Embryonic facial prominence (tissue), 1 donor: ENCODE measurements at regions not wholly inside any gene's neighbourhood (a gene's known extent, or its start where the extent isn't known, plus 50 kb on each side); places are given as distances from the start of the nearest gene placed in this dataset.
"Not testable (repeated sequence)": the region's sequence is repeated elsewhere in the genome, so short reads cannot be mapped to it uniquely, and the experiment has no call there.

Experiments used
- DNase-seq: peaks from one replicate; pipeline ENCODE4 v3.0.0-alpha.2; 2016; ENCODE audit errors: extremely low spot score

GRCh38 chr7:106448992-106449859 is 164.4 kb upstream of the NAMPT start:
- no peak for DNase-seq

DNA sequence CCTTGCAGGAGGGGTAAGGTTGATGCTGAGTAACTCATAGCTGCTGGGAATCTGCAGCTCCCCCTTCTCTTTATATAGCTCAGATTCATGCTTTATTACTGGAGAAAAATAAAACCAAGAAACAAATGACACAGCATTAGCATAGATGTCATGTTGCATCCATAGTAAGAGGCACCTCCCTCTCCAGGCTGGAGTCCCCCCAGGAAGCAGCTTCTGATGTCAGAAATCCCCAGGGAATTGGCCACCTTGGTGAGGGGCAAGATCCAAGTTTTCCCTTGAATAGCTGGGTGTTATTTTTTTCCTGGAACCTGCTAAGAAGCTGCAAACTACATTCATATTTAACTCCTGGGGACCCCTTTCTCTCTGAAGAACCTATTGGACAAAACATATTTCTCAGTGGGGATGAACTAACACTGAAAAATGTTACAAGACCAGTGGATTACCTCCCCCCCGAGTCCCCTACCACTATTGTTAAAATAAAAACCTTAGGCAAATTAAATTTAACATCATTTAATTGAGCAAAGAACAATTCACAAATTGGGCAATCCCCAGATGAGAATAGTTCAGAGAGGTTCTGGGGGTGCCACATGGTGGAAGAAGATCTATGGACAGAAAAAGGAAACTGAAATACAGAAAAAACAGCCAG is 163.7 kb upstream of the NAMPT start:
- DNase-seq = no peak

GRCh38 chr7:106447318-106447847 is 162.6 kb upstream of the NAMPT start:
- DNase-seq = no peak

GRCh38 chr7:106445366-106445765 is 160.6 kb upstream of the NAMPT start:
- not testable (repeated sequence) for DNase-seq

GRCh38 chr7:106444068-106444655 is 159.4 kb upstream of the NAMPT start:
- no peak for DNase-seq

GRCh38 chr7:106443156-106443555 is 158.4 kb upstream of the NAMPT start:
- no peak for DNase-seq

GRCh38 chr7:106442476-106442875 is 157.7 kb upstream of the NAMPT start:
- no peak for DNase-seq

DNA sequence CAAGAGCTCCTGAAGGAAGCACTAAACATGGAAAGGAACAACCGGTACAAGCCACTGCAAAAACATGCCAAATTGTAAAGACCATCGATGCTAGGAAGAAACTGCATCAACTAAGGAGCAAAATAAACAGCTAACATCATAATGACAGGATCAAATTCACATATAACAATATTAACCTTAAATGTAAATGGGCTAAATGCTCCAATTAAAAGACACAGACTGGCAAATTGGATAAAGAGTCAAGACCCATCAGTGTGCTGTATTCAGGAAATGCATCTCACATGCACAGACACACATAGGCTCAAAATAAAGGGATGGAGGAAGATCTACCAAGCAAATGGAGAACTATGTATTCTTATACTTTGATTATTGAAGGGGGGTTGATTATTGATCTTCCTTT is 156.6 kb upstream of the NAMPT start:
- DNase-seq = not testable (repeated sequence)

GRCh38 chr7:106436933-106437332 is 152.2 kb upstream of the NAMPT start:
- not testable (repeated sequence) for DNase-seq

GRCh38 chr7:106433377-106433776 is 148.6 kb upstream of the NAMPT start:
- no peak for DNase-seq

GRCh38 chr7:106430535-106431455 is 146.0 kb upstream of the NAMPT start:
- DNase-seq = no peak

DNA sequence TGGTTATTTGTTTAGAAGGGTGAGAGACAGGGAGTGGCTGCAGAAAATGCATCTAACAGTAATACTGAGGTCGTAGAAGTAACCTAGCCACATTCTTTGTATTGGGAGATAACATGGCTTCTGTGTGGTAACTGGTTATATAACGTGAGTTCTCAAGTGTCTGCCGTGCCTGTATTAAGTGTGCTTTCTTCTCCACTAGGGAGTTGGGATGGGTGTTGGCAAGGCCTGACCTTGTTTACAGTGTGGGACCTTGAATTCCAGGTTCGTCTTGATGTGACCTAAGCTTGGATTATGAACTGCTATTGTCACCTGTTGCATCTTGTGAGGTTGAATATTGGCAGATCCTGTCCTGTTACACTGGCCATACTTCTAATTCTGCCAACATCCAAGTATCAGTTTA is 145.3 kb upstream of the NAMPT start:
- no peak for DNase-seq

DNA sequence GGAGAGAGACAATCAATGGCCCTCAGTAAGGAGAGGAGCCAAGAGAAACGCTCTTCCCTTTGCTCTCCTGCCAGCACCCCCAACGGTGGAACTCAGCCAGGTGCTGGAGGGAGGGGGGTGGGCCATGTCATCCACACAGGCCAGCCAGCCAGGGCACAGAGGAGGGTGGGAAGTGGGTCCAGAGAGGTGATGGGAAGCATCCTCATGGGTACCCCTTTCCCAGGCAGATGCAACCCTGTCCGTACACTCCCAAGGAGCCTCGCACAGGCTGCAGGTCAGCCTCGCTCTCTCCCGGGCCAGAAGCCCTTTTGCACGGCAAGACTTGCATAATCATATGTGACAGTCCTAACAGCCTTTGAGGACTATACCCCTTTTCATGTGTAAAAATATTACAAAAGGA is 142.0 kb upstream of the NAMPT start:
- DNase-seq = no peak

GRCh38 chr7:106425017-106425719 is 140.4 kb upstream of the NAMPT start:
- no peak for DNase-seq

GRCh38 chr7:106424476-106425016 is 139.8 kb upstream of the NAMPT start:
- no peak for DNase-seq

DNA sequence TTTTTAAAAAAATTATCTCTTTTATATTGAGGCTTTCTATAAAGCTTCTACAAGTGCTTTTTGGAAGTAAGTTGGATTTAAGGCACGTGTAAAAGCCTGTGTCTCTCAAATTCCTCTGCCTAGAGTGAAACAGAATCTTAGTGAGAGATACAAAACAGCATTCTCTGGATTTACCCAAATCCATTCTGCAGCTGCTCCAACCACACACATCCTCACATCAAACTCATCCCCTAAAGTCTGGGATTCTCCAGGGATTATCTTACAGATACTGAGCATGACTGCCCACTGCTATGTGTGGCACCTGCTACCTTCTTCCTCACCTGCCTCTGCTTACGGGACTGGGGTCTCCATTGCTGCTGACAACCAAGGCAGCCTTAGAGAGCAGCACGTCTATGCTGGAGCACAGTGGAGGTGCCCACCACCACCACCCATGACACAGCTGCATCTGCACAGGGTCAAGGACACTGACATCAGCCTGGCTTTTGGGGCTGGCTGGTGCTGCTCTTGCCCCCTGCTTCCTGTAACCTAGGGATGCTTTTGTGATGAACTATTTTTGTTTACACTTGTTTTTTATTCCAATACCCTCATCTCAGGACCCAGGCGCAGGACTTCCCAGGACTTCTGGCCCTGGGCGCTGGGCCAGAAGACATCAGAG is 139.2 kb upstream of the NAMPT start:
- DNase-seq = no peak

- no peak for DNase-seq
These were observed 138.3 kb upstream of the NAMPT start for GRCh38 chr7:106423111-106423510.

DNA sequence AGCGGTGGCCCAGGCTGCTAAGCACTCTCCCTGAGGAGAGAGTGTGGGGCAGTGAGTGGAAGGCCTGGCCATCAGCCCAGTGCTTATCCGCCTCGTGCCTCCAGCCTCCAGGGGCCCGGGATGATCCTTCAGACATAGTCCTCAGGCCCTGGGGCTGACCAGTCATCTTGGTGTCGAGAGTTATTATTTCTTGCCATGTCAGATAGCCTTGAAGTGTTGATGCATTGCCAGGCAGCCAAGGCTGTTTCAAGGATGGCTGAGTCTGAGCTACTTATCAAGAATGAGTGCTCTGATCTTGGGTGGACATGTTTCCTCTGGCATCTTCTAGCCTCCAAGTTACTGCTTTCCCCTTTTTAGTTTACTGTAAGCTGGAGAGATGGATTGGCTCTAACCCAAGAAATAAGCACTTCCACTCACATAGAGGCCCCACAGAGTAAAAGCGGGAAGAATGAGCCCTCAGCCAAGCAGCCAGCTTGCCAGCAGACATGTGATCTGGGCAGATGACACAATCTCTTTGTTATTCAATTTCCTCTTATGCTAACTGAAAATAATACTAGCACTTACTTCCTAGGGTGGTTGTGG is 136.5 kb upstream of the NAMPT start:
- peak; percentile 66 for DNase-seq

DNA sequence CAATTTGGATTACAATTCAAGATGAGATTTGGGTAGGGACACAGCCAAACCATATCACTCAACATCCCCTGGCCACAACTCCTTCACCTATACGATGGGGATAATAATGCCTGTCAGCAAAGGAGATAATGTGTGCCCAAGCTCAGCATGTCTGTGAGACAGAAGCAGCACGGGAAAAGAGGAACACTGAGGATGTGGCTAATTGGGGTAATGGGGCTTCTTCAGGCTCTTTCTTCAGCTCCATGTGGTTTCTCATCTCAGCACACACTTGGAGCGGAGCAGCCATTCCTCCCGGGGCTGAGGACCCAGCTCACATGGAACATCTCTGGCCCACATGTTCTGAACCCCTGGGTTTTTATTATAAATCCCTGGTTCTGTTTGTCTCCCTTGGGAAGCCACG is 136.0 kb upstream of the NAMPT start:
- no peak for DNase-seq

- DNase-seq = no peak
These were observed 135.4 kb upstream of the NAMPT start for GRCh38 chr7:106420210-106420609.
